OCI-LY1 (cell line): ENCODE measurements at regions not wholly inside any gene's neighbourhood (a gene's known extent, or its start where the extent isn't known, plus 50 kb on each side); places are given as distances from the start of the nearest gene placed in this dataset.
"Not testable (repeated sequence)": the region's sequence is repeated elsewhere in the genome, so short reads cannot be mapped to it uniquely, and the experiment has no call there.

Experiments
- H2AFZ ChIP-seq: fragments of 200-600 bp; sonication (generic), shearing (Covaris generic); 2 replicates; pipeline ENCODE4 v1.6.0; 2014; ENCODE audit warnings: antibody characterized with exemption, mild to moderate bottlenecking, low read length
- H3F3A ChIP-seq: fragments of 200-600 bp; sonication (generic), shearing (Covaris generic); 2 replicates; pipeline ENCODE4 v1.6.0; 2014; ENCODE audit warnings: mild to moderate bottlenecking, antibody characterized with exemption, low read length, moderate library complexity; ENCODE audit not compliant: insufficient read depth
- H3K27ac ChIP-seq: fragments of 200-600 bp; sonication (generic); 2 replicates; pipeline ENCODE4 v1.5.1; 2014; ENCODE audit warnings: low read length, mixed run types, mild to moderate bottlenecking, low read depth; ENCODE audit not compliant: poor library complexity, severe bottlenecking
- H3K27me3 ChIP-seq: fragments of 200-600 bp; sonication (generic); 2 replicates; pipeline ENCODE4 v1.6.0; 2014; ENCODE audit warnings: antibody characterized with exemption, mild to moderate bottlenecking, low read length, moderate library complexity; ENCODE audit not compliant: insufficient read depth
- H3K36me3 ChIP-seq: fragments of 200-600 bp; sonication (generic); 2 replicates; pipeline ENCODE4 v1.6.1; 2014; ENCODE audit warnings: mild to moderate bottlenecking, antibody characterized with exemption, low read length, moderate library complexity, mixed read lengths; ENCODE audit not compliant: insufficient read depth
- H3K4me1 ChIP-seq: fragments of 200-600 bp; sonication (generic); 2 replicates; pipeline ENCODE4 v1.5.1; 2014; ENCODE audit warnings: mild to moderate bottlenecking, low read length, moderate library complexity; ENCODE audit not compliant: insufficient read depth, severe bottlenecking
- H3K4me2 ChIP-seq: fragments of 200-600 bp; sonication (generic), shearing (Covaris generic); 2 replicates; pipeline ENCODE4 v1.6.1; 2014; ENCODE audit warnings: low read length
- H3K4me3 ChIP-seq: fragments of 200-600 bp; sonication (generic); 2 replicates; pipeline ENCODE4 v1.5.1; 2014; ENCODE audit warnings: low read length, low read depth, mild to moderate bottlenecking, mixed read lengths; ENCODE audit not compliant: poor library complexity, severe bottlenecking
- H3K79me2 ChIP-seq: fragments of 200-600 bp; shearing (Covaris generic); 2 replicates; pipeline ENCODE4 v1.6.1; 2016; ENCODE audit warnings: mixed run types, low read length, mixed read lengths; ENCODE audit not compliant: insufficient read depth
- H3K9ac ChIP-seq: fragments of 200-600 bp; sonication (generic), shearing (Covaris generic); 2 replicates; pipeline ENCODE4 v1.6.1; 2014; ENCODE audit warnings: mild to moderate bottlenecking, low read length, mixed read lengths
- H3K9me2 ChIP-seq: fragments of 200-600 bp; sonication (generic), shearing (Covaris generic); 2 replicates; pipeline ENCODE4 v1.6.1; 2014; ENCODE audit warnings: low read depth, mild to moderate bottlenecking, low read length, mixed read lengths
- H3K9me3 ChIP-seq: fragments of 200-600 bp; shearing (Covaris generic); 2 replicates; pipeline ENCODE4 v1.6.1; 2014; ENCODE audit warnings: low read length, mixed read lengths
- H4K20me1 ChIP-seq: fragments of 200-600 bp; sonication (generic), shearing (Covaris generic); 2 replicates; pipeline ENCODE4 v1.6.0; 2016; ENCODE audit warnings: mild to moderate bottlenecking, low read length; ENCODE audit not compliant: insufficient read depth
- CTCF ChIP-seq: fragments of 200-600 bp; sonication (generic), shearing (Covaris generic); IDR thresholded peaks from 2 replicates; pipeline ENCODE4 v1.5.1; 2017; ENCODE audit warnings: mild to moderate bottlenecking, antibody characterized with exemption, low read length, moderate library complexity, mixed read lengths
- EZH2 ChIP-seq: fragments of 200-600 bp; sonication (generic), shearing (Covaris generic); IDR thresholded peaks from 2 replicates; pipeline ENCODE4 v1.8.0; 2017; ENCODE audit warnings: borderline replicate concordance, mixed run types, mild to moderate bottlenecking, antibody characterized with exemption, low read length, moderate library complexity, mixed read lengths

GRCh38 chr9:764986-765385 is 76.5 kb upstream of the DMRT1 start:
- Histone ChIP-seq H3K9ac (no peak overlapping the region), H4K20me1 (no peaks in the 10 kb centered on the region), H3K4me3 (no peak overlapping the region), H3K27ac (no peak overlapping the region), H3K9me2 (no peaks in the 10 kb centered on the region), H3K4me1 (no peaks in the 10 kb centered on the region), H3K36me3 (no peaks in the 10 kb centered on the region), H3F3A (no peaks in the 10 kb centered on the region), H2AFZ (no peak overlapping the region), H3K4me2 (no peak overlapping the region), H3K27me3 (no peaks in the 10 kb centered on the region), H3K9me3 (no peaks in the 10 kb centered on the region), H3K79me2 (no peaks in the 10 kb centered on the region)
- no peak for TF ChIP-seq EZH2
- no peak for TF ChIP-seq CTCF

GRCh38 chr9:767061-767561 is 74.4 kb upstream of the DMRT1 start:
- not testable (repeated sequence) for H2AFZ ChIP-seq, H3K9me2 ChIP-seq, H3K4me3 ChIP-seq, H3F3A ChIP-seq, H3K9ac ChIP-seq, H3K27me3 ChIP-seq, H3K36me3 ChIP-seq, H3K9me3 ChIP-seq, H3K79me2 ChIP-seq, H3K4me1 ChIP-seq, H4K20me1 ChIP-seq, H3K27ac ChIP-seq, H3K4me2 ChIP-seq

- no peaks in the 10 kb centered on the region for H3K79me2 ChIP-seq
- H3K27ac ChIP-seq, result no peak overlapping the region
- H3K36me3 ChIP-seq, result no peaks in the 10 kb centered on the region
- no peaks in the 10 kb centered on the region for H3K27me3 ChIP-seq
- H3K4me1 ChIP-seq, result no peaks in the 10 kb centered on the region
- no peaks in the 10 kb centered on the region for H3F3A ChIP-seq
- H3K9ac ChIP-seq, result no peak overlapping the region
- no peaks in the 10 kb centered on the region for H3K9me3 ChIP-seq
- no peak for TF ChIP-seq CTCF
- TF ChIP-seq EZH2, result no peak
- H3K4me3 ChIP-seq, result no peak overlapping the region
- no peak overlapping the region for H2AFZ ChIP-seq
- H4K20me1 ChIP-seq, result no peaks in the 10 kb centered on the region
- no peaks in the 10 kb centered on the region for H3K9me2 ChIP-seq
- no peak overlapping the region for H3K4me2 ChIP-seq
These were observed 65.4 kb upstream of the DMRT1 start for GRCh38 chr9:776086-776485.

- H3K27ac ChIP-seq, result no peak overlapping the region
- no peaks in the 10 kb centered on the region for H3K79me2 ChIP-seq
- no peak overlapping the region for H3K4me3 ChIP-seq
- no peaks in the 10 kb centered on the region for H3K9me3 ChIP-seq
- no peak overlapping the region for H2AFZ ChIP-seq
- H3K36me3 ChIP-seq, result no peaks in the 10 kb centered on the region
- H3K9ac ChIP-seq, result no peak overlapping the region
- H3K4me1 ChIP-seq, result no peaks in the 10 kb centered on the region
- no peak overlapping the region for H3K4me2 ChIP-seq
- TF ChIP-seq EZH2 (no peak), CTCF (no peak)
- H3K9me2 ChIP-seq, result no peaks in the 10 kb centered on the region
- H4K20me1 ChIP-seq, result no peaks in the 10 kb centered on the region
- H3K27me3 ChIP-seq, result no peaks in the 10 kb centered on the region
- H3F3A ChIP-seq, result no peaks in the 10 kb centered on the region
These were observed 63.5 kb upstream of the DMRT1 start for GRCh38 chr9:777978-778377.
